B cell (primary cell): ENCODE measurements at regions not wholly inside any gene's neighbourhood (a gene's known extent, or its start where the extent isn't known, plus 50 kb on each side); places are given as distances from the start of the nearest gene placed in this dataset.

Source experiments
- EZH2 ChIP-seq: IDR thresholded peaks from 2 replicates; pipeline ENCODE4 v1.6.1; 2012; ENCODE audit warnings: borderline replicate concordance, low read depth, mild to moderate bottlenecking, moderate library complexity, low read length; ENCODE audit not compliant: insufficient read depth, poor library complexity, severe bottlenecking
- TF ChIP-seq, protein P1 (sequence below): fragments of 200-600 bp; IDR thresholded peaks from one replicate; pipeline ENCODE4 v1.8.0; 2022; ENCODE audit warnings: antibody characterized with exemption, mild to moderate bottlenecking

DNA sequence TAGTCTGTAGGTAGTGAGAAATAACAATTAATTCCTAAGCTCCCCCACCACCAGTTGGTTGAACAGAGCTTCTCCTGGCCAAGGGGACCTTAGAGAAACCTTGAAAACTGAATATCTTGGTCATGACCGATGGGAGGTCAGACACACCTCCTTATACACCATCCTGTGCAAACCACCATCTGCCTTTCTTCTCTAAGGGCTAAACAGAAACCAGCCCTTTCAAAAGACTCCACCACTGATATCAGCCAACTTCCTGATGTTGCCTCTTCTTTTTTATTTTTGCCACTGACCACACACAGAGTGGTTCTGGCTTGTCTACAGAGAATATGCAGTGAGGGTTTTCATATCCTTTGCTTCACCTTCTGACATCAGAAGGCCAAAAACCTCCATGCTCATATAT is 977.7 kb upstream of the SEL1L start:
- TF ChIP-seq, protein P1, sequence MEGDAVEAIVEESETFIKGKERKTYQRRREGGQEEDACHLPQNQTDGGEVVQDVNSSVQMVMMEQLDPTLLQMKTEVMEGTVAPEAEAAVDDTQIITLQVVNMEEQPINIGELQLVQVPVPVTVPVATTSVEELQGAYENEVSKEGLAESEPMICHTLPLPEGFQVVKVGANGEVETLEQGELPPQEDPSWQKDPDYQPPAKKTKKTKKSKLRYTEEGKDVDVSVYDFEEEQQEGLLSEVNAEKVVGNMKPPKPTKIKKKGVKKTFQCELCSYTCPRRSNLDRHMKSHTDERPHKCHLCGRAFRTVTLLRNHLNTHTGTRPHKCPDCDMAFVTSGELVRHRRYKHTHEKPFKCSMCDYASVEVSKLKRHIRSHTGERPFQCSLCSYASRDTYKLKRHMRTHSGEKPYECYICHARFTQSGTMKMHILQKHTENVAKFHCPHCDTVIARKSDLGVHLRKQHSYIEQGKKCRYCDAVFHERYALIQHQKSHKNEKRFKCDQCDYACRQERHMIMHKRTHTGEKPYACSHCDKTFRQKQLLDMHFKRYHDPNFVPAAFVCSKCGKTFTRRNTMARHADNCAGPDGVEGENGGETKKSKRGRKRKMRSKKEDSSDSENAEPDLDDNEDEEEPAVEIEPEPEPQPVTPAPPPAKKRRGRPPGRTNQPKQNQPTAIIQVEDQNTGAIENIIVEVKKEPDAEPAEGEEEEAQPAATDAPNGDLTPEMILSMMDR = no peak
- no peak for TF ChIP-seq EZH2
